Gastrocnemius medialis (tissue), 4 donors: ENCODE measurements at regions not wholly inside any gene's neighbourhood (a gene's known extent, or its start where the extent isn't known, plus 50 kb on each side); places are given as distances from the start of the nearest gene placed in this dataset.

Experiments used
- ATAC-seq, 2 donors: fragments of 150-250 bp; one replicate each; pipeline ENCODE4 v1.9.1; 2016
- DNase-seq, 2 donors: peaks; one replicate each; pipeline ENCODE4 v3.0.0-alpha.2; 2019
- H3K27ac ChIP-seq, 4 donors: fragments of 200-600 bp; sonication (generic); 1 replicate in 1 of 4; 2 replicates in 3 of 4; pipeline ENCODE4 v1.5.1; 2016 to 2018; ENCODE audit warnings: mild to moderate bottlenecking in 2 of 4, moderate library complexity in 1 of 4
- H3K27me3 ChIP-seq, 3 donors: fragments of 200-600 bp; sonication (generic) in 2 of 3; 1 replicate in 1 of 3; 2 replicates in 2 of 3; pipeline versions ENCODE4 v1.5.1 to v1.6.0; 2016 to 2019; ENCODE audit warnings: mild to moderate bottlenecking in 1 of 3, moderate library complexity in 1 of 3
- H3K36me3 ChIP-seq, 2 donors: fragments of 200-600 bp; sonication (generic) in 1 of 2; one replicate each; pipeline ENCODE4 v1.5.1; 2017 to 2018
- H3K4me1 ChIP-seq, 2 donors: fragments of 200-600 bp; sonication (generic) in 1 of 2; one replicate each; pipeline ENCODE4 v1.5.1; 2016 to 2017; ENCODE audit warnings: mild to moderate bottlenecking in 2 of 2
- H3K4me3 ChIP-seq, 4 donors: fragments of 200-600 bp; sonication (generic) in 3 of 4; 1 replicate in 1 of 4; 2 replicates in 3 of 4; pipeline ENCODE4 v1.5.1; 2016 to 2019; ENCODE audit warnings: mild to moderate bottlenecking in 2 of 4
- H3K9me3 ChIP-seq, 3 donors: fragments of 200-600 bp; sonication (generic) in 2 of 3; 1 replicate in 1 of 3; 2 replicates in 2 of 3; pipeline ENCODE4 v1.5.1; 2016 to 2019
- CTCF ChIP-seq, 5 experiments: fragments of 450-650 bp in 3 of 5; fragments of 200-600 bp in 2 of 5; sonication (generic) in 2 of 5; IDR thresholded peaks in 4 of 5; conservative IDR thresholded peaks in 1 of 5; 1 replicate in 4 of 5; 2 replicates in 1 of 5; pipeline ENCODE4 v1.5.1; 2016 to 2019; ENCODE audit warnings: antibody characterized with exemption in 5 of 5, mild to moderate bottlenecking in 3 of 5, moderate library complexity in 3 of 5
- POLR2A ChIP-seq, 2 donors: fragments of 450-650 bp; IDR thresholded peaks; one replicate each; pipeline ENCODE4 v1.6.1; 2017; ENCODE audit warnings: antibody characterized with exemption in 2 of 2, mild to moderate bottlenecking in 2 of 2, moderate library complexity in 2 of 2
- in situ Hi-C, 4 donors: fragments of 200-750 bp; cut with MboI; loops; one replicate each; pipeline versions ENCODE4 v1.15.0 to v1.8.0; 2017; ENCODE audit warnings: low sequenced_read_pairs in 4 of 4
- intact Hi-C: fragments of 100-400 bp; cut with DNase I; formaldehyde crosslinking; loops from one replicate; pipeline ENCODE4 v1.15.1; 2023; ENCODE audit warnings: low total_unique reads

- no peaks in the 10 kb centered on the region for H3K27me3 ChIP-seq
- no peak for TF ChIP-seq CTCF (IDR thresholded peaks at IDR 0.05 in 4 of 5, conservative IDR thresholded peaks at IDR 0.05 in 1 of 5)
- no peaks in the 10 kb centered on the region for H3K36me3 ChIP-seq
- intact Hi-C loops (no loop called here), in situ Hi-C loops (no loop called here)
- no peak overlapping the region for H3K4me3 ChIP-seq
- H3K27ac ChIP-seq, result no peak overlapping the region
- ATAC-seq, result no peak
- no peaks in the 10 kb centered on the region for H3K4me1 ChIP-seq
- H3K9me3 ChIP-seq, result no peaks in the 10 kb centered on the region
- no peak for DNase-seq
These were observed 583.5 kb upstream of the MKI67 start for GRCh38 chr10:128709686-128710085.

GRCh38 chr10:128710098-128710797 is 584.0 kb upstream of the MKI67 start:
- TF ChIP-seq POLR2A (IDR thresholded peaks at IDR 0.05) (no peak), CTCF (IDR thresholded peaks at IDR 0.05 in 4 of 5, conservative IDR thresholded peaks at IDR 0.05 in 1 of 5) (no peak)
- in situ Hi-C loops (no loop called here), intact Hi-C loops (no loop called here)
- H3K27me3 ChIP-seq, result no peaks in the 10 kb centered on the region
- no peaks in the 10 kb centered on the region for H3K36me3 ChIP-seq
- no peak overlapping the region for H3K4me3 ChIP-seq
- ATAC-seq (no peak), DNase-seq (no peak)
- H3K27ac ChIP-seq, result no peak overlapping the region
- no peaks in the 10 kb centered on the region for H3K9me3 ChIP-seq
- no peaks in the 10 kb centered on the region for H3K4me1 ChIP-seq

GRCh38 chr10:128710798-128711183 is 584.6 kb upstream of the MKI67 start:
- Histone ChIP-seq H3K9me3 (no peaks in the 10 kb centered on the region), H3K4me1 (no peaks in the 10 kb centered on the region), H3K4me3 (no peak overlapping the region), H3K27me3 (no peaks in the 10 kb centered on the region), H3K27ac (no peak overlapping the region), H3K36me3 (no peaks in the 10 kb centered on the region)
- TF ChIP-seq POLR2A (IDR thresholded peaks at IDR 0.05), result no peak
- TF ChIP-seq CTCF (IDR thresholded peaks at IDR 0.05 in 4 of 5, conservative IDR thresholded peaks at IDR 0.05 in 1 of 5), result no peak
- intact Hi-C loops, result no loop called here
- DNase-seq (no peak), ATAC-seq (no peak)
- in situ Hi-C loops, result no loop called here

GRCh38 chr10:128711806-128712205 is 585.6 kb upstream of the MKI67 start:
- intact Hi-C loops (no loop called here), in situ Hi-C loops (no loop called here)

More at GRCh38 chr10:128711806-128712205, 585.6 kb upstream of the MKI67 start:
- Histone ChIP-seq H3K36me3 (no peaks in the 10 kb centered on the region), H3K9me3 (no peaks in the 10 kb centered on the region), H3K27me3 (no peaks in the 10 kb centered on the region), H3K4me1 (no peaks in the 10 kb centered on the region), H3K4me3 (no peak overlapping the region), H3K27ac (no peak overlapping the region)
- ATAC-seq (no peak), DNase-seq (no peak)
- TF ChIP-seq POLR2A (IDR thresholded peaks at IDR 0.05) (no peak), CTCF (IDR thresholded peaks at IDR 0.05 in 4 of 5, conservative IDR thresholded peaks at IDR 0.05 in 1 of 5) (no peak)
